GM10248 (cell line): ENCODE measurements at regions not wholly inside any gene's neighbourhood (a gene's known extent, or its start where the extent isn't known, plus 50 kb on each side); places are given as distances from the start of the nearest gene placed in this dataset.

Experiments
- CTCF ChIA-PET: fragments of 300-600 bp; sonication (Branson Sonifier 250); formaldehyde crosslinking; extraction: SDS; loops from one replicate; lab custom pipeline; 2021; ENCODE audit warnings: antibody characterized with exemption; lab: Yijun Ruan, JAX
- POLR2A ChIA-PET: fragments of 350-650 bp; sonication (Branson Sonifier 250); formaldehyde crosslinking; extraction: SDS; loops from one replicate; lab custom pipeline; 2020; ENCODE audit warnings: antibody characterized with exemption; lab: Yijun Ruan, JAX
- DNase-seq: peaks from one replicate; pipeline ENCODE4 v3.0.0; 2012; ENCODE audit errors: extremely low spot score
- TF ChIP-seq, protein P1 (sequence below): IDR thresholded peaks from 2 replicates; pipeline ENCODE4 v1.5.1; 2012; ENCODE audit warnings: mild to moderate bottlenecking, low read depth; ENCODE audit errors: extremely low read depth, missing control alignments, control extremely low read depth

GRCh38 chr5:82749461-82749820, 327.8 kb downstream of the TMEM167A start:
- DNase-seq = no peak
- TF ChIP-seq, protein P1, sequence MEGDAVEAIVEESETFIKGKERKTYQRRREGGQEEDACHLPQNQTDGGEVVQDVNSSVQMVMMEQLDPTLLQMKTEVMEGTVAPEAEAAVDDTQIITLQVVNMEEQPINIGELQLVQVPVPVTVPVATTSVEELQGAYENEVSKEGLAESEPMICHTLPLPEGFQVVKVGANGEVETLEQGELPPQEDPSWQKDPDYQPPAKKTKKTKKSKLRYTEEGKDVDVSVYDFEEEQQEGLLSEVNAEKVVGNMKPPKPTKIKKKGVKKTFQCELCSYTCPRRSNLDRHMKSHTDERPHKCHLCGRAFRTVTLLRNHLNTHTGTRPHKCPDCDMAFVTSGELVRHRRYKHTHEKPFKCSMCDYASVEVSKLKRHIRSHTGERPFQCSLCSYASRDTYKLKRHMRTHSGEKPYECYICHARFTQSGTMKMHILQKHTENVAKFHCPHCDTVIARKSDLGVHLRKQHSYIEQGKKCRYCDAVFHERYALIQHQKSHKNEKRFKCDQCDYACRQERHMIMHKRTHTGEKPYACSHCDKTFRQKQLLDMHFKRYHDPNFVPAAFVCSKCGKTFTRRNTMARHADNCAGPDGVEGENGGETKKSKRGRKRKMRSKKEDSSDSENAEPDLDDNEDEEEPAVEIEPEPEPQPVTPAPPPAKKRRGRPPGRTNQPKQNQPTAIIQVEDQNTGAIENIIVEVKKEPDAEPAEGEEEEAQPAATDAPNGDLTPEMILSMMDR = no peak
- CTCF ChIA-PET = no interaction called here
- POLR2A ChIA-PET = no interaction called here

- POLR2A ChIA-PET = no interaction called here
- CTCF ChIA-PET = interaction anchor here (1.1 to 1.2 kb wide), 2 partner anchors 9 to 23 kb away, joined by 3 read pairs; no protein-coding TSS in a partner anchor
- TF ChIP-seq, protein P1 = no peak
- DNase-seq = no peak
Observed at GRCh38 chr5:82748688-82749460, 328.3 kb downstream of the TMEM167A start.

GRCh38 chr5:82747986-82748385, 329.2 kb downstream of the TMEM167A start:
- CTCF ChIA-PET = interaction anchor here (1.1 to 1.4 kb wide), 3 partner anchors 8 to 24 kb away, joined by 3 read pairs; no protein-coding TSS in a partner anchor
- POLR2A ChIA-PET = no interaction called here
- TF ChIP-seq, protein P1 = no peak
- no peak for DNase-seq

DNA sequence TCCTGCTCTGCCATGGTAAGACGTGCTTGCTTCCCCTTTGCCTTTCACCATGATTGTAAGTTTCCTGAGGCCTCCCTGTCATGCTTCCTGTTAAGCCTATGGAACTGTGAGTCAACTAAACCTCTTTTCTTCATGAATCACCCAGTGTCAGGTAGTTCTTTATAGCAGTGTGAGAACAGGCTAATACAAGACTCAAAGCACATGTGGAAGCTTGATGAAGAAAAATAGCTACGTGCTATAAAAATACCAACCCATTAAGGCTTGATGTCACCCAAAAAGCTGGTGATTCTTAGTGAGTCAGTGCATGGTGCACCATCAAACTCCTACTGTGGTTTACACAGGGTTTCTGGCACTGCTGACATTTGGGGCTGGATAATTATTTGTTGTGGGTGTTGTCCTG, 332.2 kb downstream of the TMEM167A start:
- no peak for DNase-seq
- TF ChIP-seq, protein P1 = no peak
- CTCF ChIA-PET = interaction anchor here (0.7 to 1.6 kb wide), 3 partner anchors 12 to 280 kb away, joined by 3 read pairs; no protein-coding TSS in a partner anchor
- POLR2A ChIA-PET = no interaction called here

GRCh38 chr5:82738681-82739269, 338.4 kb downstream of the TMEM167A start:
- no peak for DNase-seq
- CTCF ChIA-PET = interaction anchor here (1.0 kb wide), 1 partner anchor 13 kb away, joined by 3 read pairs; no protein-coding TSS in a partner anchor
- TF ChIP-seq, protein P1 = no peak
- POLR2A ChIA-PET = no interaction called here

GRCh38 chr5:82735160-82735789, 341.9 kb downstream of the TMEM167A start:
- ChIA-PET CTCF (interaction anchor here (1.4 kb wide), 1 partner anchor 13 kb away, joined by 4 read pairs; no protein-coding TSS in a partner anchor), POLR2A (no interaction called here)
- TF ChIP-seq, protein P1 = no peak
- no peak for DNase-seq
